SK-N-SH treated with all-trans-retinoic acid at 6 μM for 48 hours (cell line): ENCODE measurements at regions not wholly inside any gene's neighbourhood (a gene's known extent, or its start where the extent isn't known, plus 50 kb on each side); places are given as distances from the start of the nearest gene placed in this dataset.

Source experiments
- ATAC-seq: fragments of 200-7000 bp; cut with Tn5 transposase; 3 replicates; pipeline ENCODE4 v1.9.1; 2020; ENCODE audit warnings: mild to moderate bottlenecking, moderate library complexity
- BACH2 ChIP-seq: fragments of 250-450 bp; sonication (Bioruptor Pico); IDR thresholded peaks from 2 replicates; pipeline ENCODE4 v1.9.0; 2021; ENCODE audit warnings: mild to moderate bottlenecking, borderline replicate concordance
- CREB5 ChIP-seq: fragments of 250-450 bp; sonication (Bioruptor Pico); IDR thresholded peaks from 2 replicates; pipeline ENCODE4 v1.5.1; 2020; ENCODE audit warnings: low read depth, mild to moderate bottlenecking, moderate library complexity
- CSDC2 ChIP-seq: fragments of 250-450 bp; sonication (Bioruptor Pico); IDR thresholded peaks from 2 replicates; pipeline ENCODE4 v1.5.0; 2020; ENCODE audit warnings: mild to moderate bottlenecking, moderate library complexity
- ESRRG ChIP-seq: fragments of 250-450 bp; sonication (Bioruptor Pico); IDR thresholded peaks from 2 replicates; pipeline ENCODE4 v1.6.1; 2021; ENCODE audit warnings: mild to moderate bottlenecking
- GLIS3 ChIP-seq: fragments of 250-450 bp; sonication (Bioruptor Pico); IDR thresholded peaks from 2 replicates; pipeline ENCODE4 v1.5.0; 2020; ENCODE audit warnings: mild to moderate bottlenecking, moderate library complexity
- ISL1 ChIP-seq: fragments of 250-450 bp; sonication (Bioruptor Pico); IDR thresholded peaks from 2 replicates; pipeline ENCODE4 v2.1.2; 2022; ENCODE audit warnings: mild to moderate bottlenecking, moderate library complexity
- OSR1 ChIP-seq: fragments of 250-450 bp; sonication (Bioruptor Pico); IDR thresholded peaks from 2 replicates; pipeline ENCODE4 v1.8.0; 2022; ENCODE audit warnings: moderate library complexity, mild to moderate bottlenecking, inconsistent platforms
- POU6F1 ChIP-seq: fragments of 250-450 bp; sonication (Bioruptor Pico); IDR thresholded peaks from 2 replicates; pipeline ENCODE4 v1.8.0; 2021; ENCODE audit warnings: low read depth, mild to moderate bottlenecking, moderate library complexity, borderline replicate concordance
- RARB ChIP-seq: fragments of 250-450 bp; sonication (Bioruptor Pico); IDR thresholded peaks from 2 replicates; pipeline ENCODE4 v1.8.0; 2021; ENCODE audit warnings: mild to moderate bottlenecking, moderate library complexity
- SNAI2 ChIP-seq: fragments of 250-450 bp; sonication (Bioruptor Pico); IDR thresholded peaks from 2 replicates; pipeline ENCODE4 v1.5.0; 2020; ENCODE audit warnings: mild to moderate bottlenecking, moderate library complexity
- TCF4 ChIP-seq: fragments of 250-450 bp; sonication (Bioruptor Pico); IDR thresholded peaks from 2 replicates; pipeline ENCODE4 v1.8.0; 2021; ENCODE audit warnings: mild to moderate bottlenecking, moderate library complexity, borderline replicate concordance
- TOX ChIP-seq: fragments of 250-450 bp; sonication (Bioruptor Pico); IDR thresholded peaks from 2 replicates; pipeline ENCODE4 v1.8.0; 2021; ENCODE audit warnings: mild to moderate bottlenecking, moderate library complexity, borderline replicate concordance
- ZFP30 ChIP-seq: fragments of 450-650 bp; formaldehyde crosslinking; IDR thresholded peaks from 2 replicates; pipeline ENCODE4 v1.5.0; 2022; ENCODE audit warnings: mild to moderate bottlenecking, moderate library complexity
- ZNF565 ChIP-seq: fragments of 450-650 bp; formaldehyde crosslinking; conservative IDR thresholded peaks from 2 replicates; pipeline ENCODE4 v1.5.0; 2020; ENCODE audit warnings: low read depth, mild to moderate bottlenecking, moderate library complexity
- ZNF70 ChIP-seq: fragments of 450-650 bp; formaldehyde crosslinking; IDR thresholded peaks from 2 replicates; pipeline ENCODE4 v1.5.0; 2020; ENCODE audit warnings: mild to moderate bottlenecking, moderate library complexity
- ZNF8 ChIP-seq: fragments of 450-650 bp; formaldehyde crosslinking; IDR thresholded peaks from 2 replicates; pipeline ENCODE4 v1.5.0; 2020; ENCODE audit warnings: mild to moderate bottlenecking, moderate library complexity
- TF ChIP-seq, protein P1 (sequence below): fragments of 250-450 bp; sonication (Bioruptor Pico); IDR thresholded peaks from 2 replicates; pipeline ENCODE4 v1.5.1; 2021; ENCODE audit warnings: mild to moderate bottlenecking, moderate library complexity
- TF ChIP-seq, protein P2 (sequence below): fragments of 250-450 bp; sonication (Bioruptor Pico); IDR thresholded peaks from 2 replicates; pipeline ENCODE4 v1.8.0; 2020; ENCODE audit warnings: mild to moderate bottlenecking, moderate library complexity, borderline replicate concordance
- TF ChIP-seq, protein P3 (sequence below): fragments of 250-450 bp; sonication (Bioruptor Pico); IDR thresholded peaks from 2 replicates; pipeline ENCODE4 v1.5.0; 2020; ENCODE audit warnings: mild to moderate bottlenecking, moderate library complexity

DNA sequence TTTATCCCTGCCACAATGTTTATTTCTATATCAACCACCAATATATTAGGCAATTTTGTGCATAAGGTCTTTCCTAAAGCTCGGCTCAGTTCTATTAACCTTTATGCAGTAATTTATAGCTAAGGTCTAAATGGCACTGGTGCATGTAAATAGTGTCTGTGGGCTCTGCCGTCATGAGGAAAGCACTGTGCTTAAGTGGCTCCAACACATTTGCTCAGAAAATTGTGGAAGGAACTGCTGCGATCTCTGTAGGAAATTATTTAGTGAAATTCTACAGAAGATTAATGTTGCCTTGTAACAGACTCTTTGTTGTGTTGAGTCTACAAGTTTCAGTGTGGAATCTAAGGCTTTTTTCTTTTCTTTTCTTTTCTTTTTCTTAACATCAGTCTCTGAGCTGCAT, 54.0 kb upstream of the EGLN3 start:
- no peak for ATAC-seq
- TF ChIP-seq ESRRG (no peak), TCF4 (CRISPR knock-in tag) (no peak), ZNF8 (CRISPR knock-in tag) (no peak), GLIS3 (CRISPR knock-in tag) (no peak), OSR1 (CRISPR knock-in tag) (no peak), BACH2 (no peak), ZFP30 (no peak), POU6F1 (CRISPR knock-in tag) (no peak), CSDC2 (no peak), CREB5 (CRISPR knock-in tag) (no peak), RARB (CRISPR knock-in tag) (no peak), ZNF565 (CRISPR knock-in tag) (no peak), ZNF70 (CRISPR knock-in tag) (no peak), ISL1 (CRISPR knock-in tag) (no peak)
- TF ChIP-seq, protein P1, sequence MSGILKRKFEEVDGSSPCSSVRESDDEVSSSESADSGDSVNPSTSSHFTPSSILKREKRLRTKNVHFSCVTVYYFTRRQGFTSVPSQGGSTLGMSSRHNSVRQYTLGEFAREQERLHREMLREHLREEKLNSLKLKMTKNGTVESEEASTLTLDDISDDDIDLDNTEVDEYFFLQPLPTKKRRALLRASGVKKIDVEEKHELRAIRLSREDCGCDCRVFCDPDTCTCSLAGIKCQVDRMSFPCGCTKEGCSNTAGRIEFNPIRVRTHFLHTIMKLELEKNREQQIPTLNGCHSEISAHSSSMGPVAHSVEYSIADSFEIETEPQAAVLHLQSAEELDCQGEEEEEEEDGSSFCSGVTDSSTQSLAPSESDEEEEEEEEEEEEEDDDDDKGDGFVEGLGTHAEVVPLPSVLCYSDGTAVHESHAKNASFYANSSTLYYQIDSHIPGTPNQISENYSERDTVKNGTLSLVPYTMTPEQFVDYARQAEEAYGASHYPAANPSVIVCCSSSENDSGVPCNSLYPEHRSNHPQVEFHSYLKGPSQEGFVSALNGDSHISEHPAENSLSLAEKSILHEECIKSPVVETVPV (CRISPR knock-in tag) = no peak
- TF ChIP-seq, protein P2, sequence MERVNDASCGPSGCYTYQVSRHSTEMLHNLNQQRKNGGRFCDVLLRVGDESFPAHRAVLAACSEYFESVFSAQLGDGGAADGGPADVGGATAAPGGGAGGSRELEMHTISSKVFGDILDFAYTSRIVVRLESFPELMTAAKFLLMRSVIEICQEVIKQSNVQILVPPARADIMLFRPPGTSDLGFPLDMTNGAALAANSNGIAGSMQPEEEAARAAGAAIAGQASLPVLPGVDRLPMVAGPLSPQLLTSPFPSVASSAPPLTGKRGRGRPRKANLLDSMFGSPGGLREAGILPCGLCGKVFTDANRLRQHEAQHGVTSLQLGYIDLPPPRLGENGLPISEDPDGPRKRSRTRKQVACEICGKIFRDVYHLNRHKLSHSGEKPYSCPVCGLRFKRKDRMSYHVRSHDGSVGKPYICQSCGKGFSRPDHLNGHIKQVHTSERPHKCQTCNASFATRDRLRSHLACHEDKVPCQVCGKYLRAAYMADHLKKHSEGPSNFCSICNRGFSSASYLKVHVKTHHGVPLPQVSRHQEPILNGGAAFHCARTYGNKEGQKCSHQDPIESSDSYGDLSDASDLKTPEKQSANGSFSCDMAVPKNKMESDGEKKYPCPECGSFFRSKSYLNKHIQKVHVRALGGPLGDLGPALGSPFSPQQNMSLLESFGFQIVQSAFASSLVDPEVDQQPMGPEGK (CRISPR knock-in tag) = no peak
- TF ChIP-seq, protein P3, sequence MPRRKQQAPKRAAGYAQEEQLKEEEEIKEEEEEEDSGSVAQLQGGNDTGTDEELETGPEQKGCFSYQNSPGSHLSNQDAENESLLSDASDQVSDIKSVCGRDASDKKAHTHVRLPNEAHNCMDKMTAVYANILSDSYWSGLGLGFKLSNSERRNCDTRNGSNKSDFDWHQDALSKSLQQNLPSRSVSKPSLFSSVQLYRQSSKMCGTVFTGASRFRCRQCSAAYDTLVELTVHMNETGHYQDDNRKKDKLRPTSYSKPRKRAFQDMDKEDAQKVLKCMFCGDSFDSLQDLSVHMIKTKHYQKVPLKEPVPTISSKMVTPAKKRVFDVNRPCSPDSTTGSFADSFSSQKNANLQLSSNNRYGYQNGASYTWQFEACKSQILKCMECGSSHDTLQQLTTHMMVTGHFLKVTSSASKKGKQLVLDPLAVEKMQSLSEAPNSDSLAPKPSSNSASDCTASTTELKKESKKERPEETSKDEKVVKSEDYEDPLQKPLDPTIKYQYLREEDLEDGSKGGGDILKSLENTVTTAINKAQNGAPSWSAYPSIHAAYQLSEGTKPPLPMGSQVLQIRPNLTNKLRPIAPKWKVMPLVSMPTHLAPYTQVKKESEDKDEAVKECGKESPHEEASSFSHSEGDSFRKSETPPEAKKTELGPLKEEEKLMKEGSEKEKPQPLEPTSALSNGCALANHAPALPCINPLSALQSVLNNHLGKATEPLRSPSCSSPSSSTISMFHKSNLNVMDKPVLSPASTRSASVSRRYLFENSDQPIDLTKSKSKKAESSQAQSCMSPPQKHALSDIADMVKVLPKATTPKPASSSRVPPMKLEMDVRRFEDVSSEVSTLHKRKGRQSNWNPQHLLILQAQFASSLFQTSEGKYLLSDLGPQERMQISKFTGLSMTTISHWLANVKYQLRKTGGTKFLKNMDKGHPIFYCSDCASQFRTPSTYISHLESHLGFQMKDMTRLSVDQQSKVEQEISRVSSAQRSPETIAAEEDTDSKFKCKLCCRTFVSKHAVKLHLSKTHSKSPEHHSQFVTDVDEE (CRISPR knock-in tag) = no peak
- TF ChIP-seq, all 23 proteins: peak for 0

- no peak for ATAC-seq
Observed at GRCh38 chr14:34003691-34004090, 52.8 kb upstream of the EGLN3 start.

GRCh38 chr14:34003082-34003668, 52.3 kb upstream of the EGLN3 start:
- no peak for ATAC-seq
- TF ChIP-seq ESRRG (no peak), CREB5 (CRISPR knock-in tag) (no peak), OSR1 (CRISPR knock-in tag) (no peak), POU6F1 (CRISPR knock-in tag) (no peak), SNAI2 (CRISPR knock-in tag) (no peak), TOX (CRISPR knock-in tag) (no peak), ZNF8 (CRISPR knock-in tag) (no peak)

More at GRCh38 chr14:34003691-34004090, 52.8 kb upstream of the EGLN3 start:
- TF ChIP-seq, protein P1 (CRISPR knock-in tag) = no peak
